ENCODE measurements at regions not wholly inside any gene's neighbourhood (a gene's known extent, or its start where the extent isn't known, plus 50 kb on each side); places are given as distances from the start of the nearest gene placed in this dataset.

- TF ChIP-seq TAF1 (IDR thresholded peaks at IDR 0.05; ENCODE audit: low read depth) (no peak), EGR1 (IDR thresholded peaks at IDR 0.05) (no peak)
Measured at GRCh38 chr7:16068183-16068582, 353.2 kb downstream of the CRPPA start.
